ENCODE measurements at regions not wholly inside any gene's neighbourhood (a gene's known extent, or its start where the extent isn't known, plus 50 kb on each side); places are given as distances from the start of the nearest gene placed in this dataset.
"Not testable (repeated sequence)": the region's sequence is repeated elsewhere in the genome, so short reads cannot be mapped to it uniquely, and the experiment has no call there.

DNA sequence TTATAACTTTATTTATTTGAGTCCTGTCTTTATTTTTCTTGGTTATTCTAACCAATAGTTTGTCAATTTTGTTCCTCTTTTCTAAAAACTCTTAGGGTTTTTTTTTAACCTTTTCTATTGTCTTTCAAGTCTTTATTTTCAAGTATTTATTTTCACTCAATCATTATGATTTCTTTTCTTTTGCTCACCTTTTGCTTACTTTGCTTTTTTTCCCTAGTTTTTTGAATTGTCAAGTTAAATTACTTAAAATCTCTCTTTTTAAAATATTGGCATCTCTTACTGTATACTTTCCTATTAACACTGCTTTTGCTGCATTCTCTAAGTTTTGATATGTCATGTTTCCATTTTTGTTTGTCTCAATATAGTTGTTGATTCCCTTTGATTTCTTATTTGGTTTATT is 396.8 kb upstream of the CCDC179 start:
- DNase-seq (ENCODE audit: low read depth) = no peak

DNA sequence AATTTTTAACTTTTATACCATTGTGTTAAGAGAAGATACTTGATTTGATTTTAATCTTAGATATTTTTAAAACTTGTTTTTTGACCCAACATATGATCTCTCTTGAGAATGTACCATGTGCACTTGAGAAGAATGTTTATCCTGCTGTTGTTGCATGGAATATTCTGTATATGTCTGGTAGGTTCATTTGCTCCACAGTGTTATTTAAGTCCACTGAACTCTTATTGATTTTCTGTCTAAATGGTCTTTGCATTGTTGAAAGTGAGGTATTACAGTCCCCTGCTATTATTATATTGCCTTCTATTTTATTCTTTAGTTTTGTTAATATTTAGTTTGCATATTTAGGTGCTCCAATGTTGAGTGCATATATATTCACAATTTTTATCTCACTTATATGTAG is 397.3 kb upstream of the CCDC179 start:
- no peak for DNase-seq (ENCODE audit: low read depth)

DNA sequence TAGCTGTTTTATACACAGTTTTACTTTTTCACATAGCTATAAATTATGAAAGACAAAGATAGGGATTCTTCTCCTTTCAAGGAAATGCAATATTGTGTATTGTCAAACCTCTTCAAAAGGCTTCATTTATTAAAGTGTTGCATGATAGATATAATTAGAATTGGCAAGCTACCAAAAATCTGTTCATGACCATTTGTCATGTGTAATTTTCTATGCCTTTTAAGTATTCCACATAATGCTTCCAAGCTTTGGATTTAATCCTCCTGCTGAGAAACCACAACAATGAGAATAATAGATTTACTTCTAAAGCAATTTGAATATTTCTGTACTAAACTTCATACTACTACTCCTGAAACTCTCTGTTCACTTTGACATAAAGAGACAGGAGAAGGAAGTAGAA is 403.2 kb upstream of the CCDC179 start:
- DNase-seq (ENCODE audit: low read depth) = no peak

DNA sequence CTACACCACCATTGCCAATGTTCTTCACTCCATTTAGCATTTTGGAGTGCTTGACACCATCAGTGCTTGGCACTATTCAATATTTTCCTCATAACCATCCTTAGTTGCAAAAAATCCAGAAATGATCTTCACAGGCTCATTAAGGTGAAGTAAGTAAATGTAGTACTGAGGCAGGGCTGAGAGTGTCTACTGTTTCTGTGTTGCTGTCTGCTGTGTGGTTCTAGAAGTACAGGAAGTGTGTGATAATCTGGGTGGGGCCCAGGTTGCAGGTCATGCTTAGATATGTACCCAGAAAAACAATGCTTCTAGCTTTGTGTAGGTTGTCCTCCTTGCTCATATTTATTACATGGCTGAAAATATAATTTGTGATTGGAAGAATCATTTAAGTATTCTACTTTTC is 411.8 kb upstream of the CCDC179 start:
- DNase-seq (ENCODE audit: low read depth) = no peak

DNA sequence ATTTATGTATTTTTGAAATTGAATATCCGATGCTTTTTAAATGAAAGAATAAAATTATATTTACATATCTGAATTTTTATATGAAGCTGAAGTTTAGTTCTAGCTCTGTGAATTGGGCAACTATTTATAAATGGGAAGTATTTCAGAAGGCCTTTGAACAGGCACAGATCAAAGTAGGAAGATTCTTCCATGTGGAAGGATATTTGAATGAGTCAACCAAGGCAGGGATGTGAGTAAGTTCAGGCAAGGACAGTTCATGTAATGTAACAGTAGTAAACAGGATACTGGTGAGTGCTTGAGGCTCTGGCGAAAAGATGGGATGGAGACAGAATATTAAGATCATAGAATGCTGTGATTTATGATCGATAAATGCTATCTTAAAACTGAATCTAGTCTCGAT is 417.8 kb upstream of the CCDC179 start:
- DNase-seq (ENCODE audit: low read depth) = no peak

- DNase-seq (ENCODE audit: low read depth) = no peak
Measured at GRCh38 chr11:23280088-23280487, 419.8 kb upstream of the CCDC179 start.

GRCh38 chr11:23283666-23284065 is 423.4 kb upstream of the CCDC179 start:
- DNase-seq (ENCODE audit: low read depth) = no peak

GRCh38 chr11:23284631-23285030 is 424.4 kb upstream of the CCDC179 start:
- no peak for DNase-seq (ENCODE audit: low read depth)

DNA sequence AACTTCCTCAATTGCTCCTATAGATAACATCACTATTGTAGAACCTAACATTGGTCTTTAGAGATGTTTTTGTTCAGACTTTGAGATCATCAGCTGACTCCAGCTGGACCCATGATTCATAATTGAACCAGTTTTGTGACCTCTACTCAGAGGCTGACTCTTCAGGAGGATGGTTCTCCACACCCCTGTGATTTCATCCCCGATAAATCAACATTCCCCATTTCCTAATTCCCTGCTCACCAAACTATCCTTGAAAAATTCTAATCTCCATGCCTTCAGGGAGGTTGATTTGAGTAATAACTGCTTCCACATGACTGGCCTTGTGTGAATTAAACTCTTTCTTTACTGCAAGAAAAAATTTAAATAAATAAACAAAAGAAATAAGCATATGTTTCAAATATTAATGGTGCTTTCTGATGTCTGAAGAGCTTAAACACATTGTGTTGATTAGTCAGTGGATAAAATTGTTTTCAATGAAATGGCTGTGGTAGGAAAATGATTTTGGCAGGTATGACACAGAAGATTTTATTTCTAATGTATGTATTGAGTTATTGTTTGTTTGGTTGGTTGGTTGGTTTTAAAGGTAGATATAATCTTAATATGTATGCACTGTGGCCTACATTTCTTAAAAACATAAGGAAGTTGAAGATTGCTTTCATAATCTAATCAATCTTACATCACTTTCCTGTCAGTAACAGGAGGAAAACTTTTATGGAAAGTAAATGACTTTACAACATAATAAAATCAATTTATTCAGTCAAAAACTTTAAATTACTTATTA is 427.9 kb upstream of the CCDC179 start:
- DNase-seq (ENCODE audit: low read depth) = no peak

DNA sequence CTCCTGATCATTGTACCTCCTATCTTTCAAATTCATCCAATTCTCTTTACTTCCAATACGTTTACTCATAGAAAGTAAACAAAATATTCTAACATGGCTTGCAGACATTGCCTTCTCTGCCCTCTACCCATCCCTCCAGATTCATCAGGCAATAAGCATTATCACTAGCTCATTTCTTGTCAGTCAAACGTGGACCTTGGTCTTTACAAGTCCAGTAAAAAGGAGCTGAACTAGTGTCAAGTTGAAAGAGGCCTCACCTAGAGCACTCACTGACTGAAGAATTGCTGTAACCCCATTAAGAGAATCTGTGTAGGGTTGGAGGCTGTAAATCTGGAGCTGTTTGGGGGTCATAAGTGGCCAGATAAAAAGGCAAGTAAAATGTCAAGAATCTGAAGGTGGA is 435.0 kb upstream of the CCDC179 start:
- DNase-seq (ENCODE audit: low read depth) = no peak

GRCh38 chr11:23308041-23308440 is 447.8 kb upstream of the CCDC179 start:
- no peak for DNase-seq (ENCODE audit: low read depth)

DNA sequence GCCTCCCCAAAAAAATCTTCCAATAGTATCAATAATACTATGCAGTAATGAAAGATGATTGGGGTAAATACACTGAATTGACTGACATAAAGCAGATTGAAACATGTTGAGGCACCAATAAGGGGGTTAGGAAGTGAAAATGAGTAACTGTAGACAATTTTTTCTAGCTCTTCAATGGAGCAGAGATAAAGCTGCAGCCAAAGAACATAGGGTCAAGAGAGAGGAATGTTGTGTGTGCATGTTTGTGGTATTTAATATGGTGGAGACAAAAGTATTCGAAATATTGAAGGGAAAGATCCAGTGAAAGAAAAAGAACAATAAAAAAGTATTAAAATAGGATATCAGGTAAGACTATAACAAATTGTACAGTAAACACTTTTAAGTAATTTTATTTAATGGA is 450.0 kb upstream of the CCDC179 start:
- no peak for DNase-seq (ENCODE audit: low read depth)

GRCh38 chr11:23311986-23312940 is 452.0 kb upstream of the CCDC179 start:
- no peak for DNase-seq (ENCODE audit: low read depth)

- no peak for DNase-seq (ENCODE audit: low read depth)
Measured at GRCh38 chr11:23313001-23313400, 452.7 kb upstream of the CCDC179 start.

DNA sequence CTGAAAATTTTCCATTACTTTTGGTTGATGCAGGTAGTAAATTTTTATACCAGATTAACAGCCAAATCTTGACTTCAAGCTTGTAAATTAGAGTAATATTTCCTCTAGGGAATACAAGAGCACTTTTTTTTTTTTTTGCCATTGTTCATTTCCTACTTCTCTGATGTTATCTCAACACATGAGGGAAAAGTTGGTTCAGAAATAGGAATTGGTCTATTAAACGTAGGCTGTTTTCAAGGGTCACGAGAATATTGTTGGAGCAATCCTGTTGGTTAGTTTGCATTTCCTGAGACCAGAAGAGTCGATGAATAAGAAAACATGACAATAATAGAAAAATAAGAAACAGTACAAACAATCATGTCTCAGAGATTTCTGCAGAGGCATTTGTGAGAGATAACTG is 453.9 kb upstream of the CCDC179 start:
- DNase-seq (ENCODE audit: low read depth) = no peak

GRCh38 chr11:23315286-23315685 is 455.0 kb upstream of the CCDC179 start:
- no peak for DNase-seq (ENCODE audit: low read depth)

DNA sequence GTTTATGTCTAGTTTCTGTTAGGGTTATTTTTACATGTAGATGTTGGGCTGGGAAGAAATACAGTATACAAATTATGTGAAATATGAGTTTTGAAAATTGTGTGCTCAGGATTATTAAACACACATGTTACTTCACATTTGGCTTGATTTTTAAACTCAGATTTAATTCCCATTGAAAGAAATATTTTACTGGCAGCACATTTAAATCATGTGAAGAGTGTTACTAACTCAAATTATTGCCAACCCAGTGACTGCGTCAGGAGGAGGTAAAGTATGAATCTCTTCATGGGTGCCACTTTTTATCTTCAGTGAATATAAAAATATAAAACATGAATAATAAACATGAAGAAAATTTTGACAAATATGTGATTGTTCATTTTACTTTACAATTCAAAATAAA is 457.5 kb upstream of the CCDC179 start:
- DNase-seq (ENCODE audit: low read depth) = no peak

- DNase-seq (ENCODE audit: low read depth) = no peak
Measured at GRCh38 chr11:23318670-23319069, 458.4 kb upstream of the CCDC179 start.

- DNase-seq (ENCODE audit: low read depth) = no peak
Measured at GRCh38 chr11:23320131-23320530, 459.9 kb upstream of the CCDC179 start.

DNA sequence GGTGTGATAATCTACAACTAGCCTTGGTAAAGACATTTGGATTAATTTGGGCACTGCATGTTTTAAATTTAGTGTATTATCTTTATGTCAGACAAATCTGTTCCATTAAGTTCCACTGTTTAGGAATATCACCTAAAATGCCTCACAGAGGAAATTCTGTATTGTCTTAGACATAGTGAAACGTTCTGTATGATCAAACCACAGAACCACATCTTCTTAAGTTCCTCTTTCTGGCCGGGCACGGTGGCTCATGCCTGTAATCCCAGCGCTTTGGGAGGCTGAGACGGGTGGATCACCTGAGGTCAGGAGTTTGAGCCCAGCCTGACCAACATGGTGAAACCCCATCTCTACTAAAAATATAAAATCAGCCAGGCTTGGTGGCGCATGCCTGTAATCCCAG is 475.3 kb upstream of the CCDC179 start:
- not testable (repeated sequence) for DNase-seq (ENCODE audit: low read depth)

GRCh38 chr11:23336961-23337360 is 476.7 kb upstream of the CCDC179 start:
- DNase-seq (ENCODE audit: low read depth) = no peak

DNA sequence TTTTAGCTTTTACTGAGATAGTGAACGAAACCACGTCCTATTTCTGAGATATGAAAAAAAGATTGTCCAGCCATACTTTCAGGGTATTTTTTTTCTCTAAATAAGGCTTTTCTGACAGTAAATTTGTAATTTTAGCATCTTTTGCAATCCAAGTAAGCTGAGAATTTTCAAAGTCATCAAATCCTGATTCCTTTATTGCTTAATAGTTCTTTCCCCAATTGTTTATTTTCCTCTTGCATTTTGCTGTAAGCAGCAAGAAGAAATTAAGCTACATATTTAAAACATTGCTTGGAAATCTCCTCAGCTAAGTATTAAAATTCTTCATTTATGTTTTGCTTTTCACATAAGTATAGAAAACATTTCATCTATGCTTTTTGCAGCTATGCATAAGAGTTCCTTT is 493.3 kb upstream of the CCDC179 start:
- DNase-seq (ENCODE audit: low read depth) = no peak

GRCh38 chr11:23359297-23359696 is 499.0 kb upstream of the CCDC179 start:
- DNase-seq (ENCODE audit: low read depth) = no peak

Data from CMK (cell line).